HG03066 (cell line): ENCODE measurements at regions not wholly inside any gene's neighbourhood (a gene's known extent, or its start where the extent isn't known, plus 50 kb on each side); places are given as distances from the start of the nearest gene placed in this dataset.

Experiments used
- ATAC-seq: cut with Tn5 transposase; IDR thresholded peaks from one replicate; pipeline ENCODE4 v1.9.1; 2021; ENCODE audit warnings: low read depth; ENCODE audit not compliant: unreplicated experiment

GRCh38 chr22:25390297-25391240 lies 171.1 kb downstream of the CRYBB2 start:
- no peak for ATAC-seq

GRCh38 chr22:25392584-25392983 lies 171.9 kb upstream of the GRK3 start:
- no peak for ATAC-seq

- no peak for ATAC-seq
Measured at GRCh38 chr22:25393121-25393805, 171.2 kb upstream of the GRK3 start.

GRCh38 chr22:25395468-25395867 lies 169.0 kb upstream of the GRK3 start:
- no peak for ATAC-seq

- ATAC-seq: no peak
Measured at GRCh38 chr22:25395915-25396314, 168.6 kb upstream of the GRK3 start.

GRCh38 chr22:25396615-25397200 lies 167.8 kb upstream of the GRK3 start:
- no peak for ATAC-seq

GRCh38 chr22:25397616-25398015 lies 166.9 kb upstream of the GRK3 start:
- ATAC-seq: no peak

- peak; percentile 62 for ATAC-seq
Measured at GRCh38 chr22:25398591-25399062, 165.8 kb upstream of the GRK3 start.

- ATAC-seq: no peak
Measured at GRCh38 chr22:25399649-25400151, 164.8 kb upstream of the GRK3 start.

- ATAC-seq: no peak
Measured at GRCh38 chr22:25402160-25402500, 162.3 kb upstream of the GRK3 start.

- ATAC-seq: no peak
Measured at GRCh38 chr22:25402501-25403283, 161.8 kb upstream of the GRK3 start.

- ATAC-seq: no peak
Measured at GRCh38 chr22:25403284-25403810, 161.1 kb upstream of the GRK3 start.

- ATAC-seq: no peak
Measured at GRCh38 chr22:25403811-25404471, 160.5 kb upstream of the GRK3 start.

GRCh38 chr22:25404556-25404927 lies 159.9 kb upstream of the GRK3 start:
- ATAC-seq: no peak

- ATAC-seq: peak; percentile 43
Measured at GRCh38 chr22:25404928-25405816, 159.3 kb upstream of the GRK3 start.

GRCh38 chr22:25405841-25406509 lies 158.5 kb upstream of the GRK3 start:
- no peak for ATAC-seq

GRCh38 chr22:25406510-25407210 lies 157.8 kb upstream of the GRK3 start:
- ATAC-seq: no peak
